ENCODE measurements at regions not wholly inside any gene's neighbourhood (a gene's known extent, or its start where the extent isn't known, plus 50 kb on each side); places are given as distances from the start of the nearest gene placed in this dataset.

- no peaks in the 10 kb centered on the region for H3K9me3 ChIP-seq
- intact Hi-C loops (cut with DNase I; ENCODE audit: low total_unique reads), result no loop called here
- no peaks in the 10 kb centered on the region for H3K4me1 ChIP-seq
- no peak overlapping the region for H3K27ac ChIP-seq
- no peaks in the 10 kb centered on the region for H3K27me3 ChIP-seq
- TF ChIP-seq POLR2A (IDR thresholded peaks at IDR 0.05) (no peak), CTCF (IDR thresholded peaks at IDR 0.05) (no peak)
- H3K4me3 ChIP-seq, result no peak overlapping the region
- no peak for DNase-seq
- no peaks in the 10 kb centered on the region for H3K36me3 ChIP-seq
Observed at GRCh38 chr11:45725121-45725520, 59.7 kb upstream of the CHST1 start.

GRCh38 chr11:45724153-45724552 is 58.7 kb upstream of the CHST1 start:
- Histone ChIP-seq H3K4me3 (no peak overlapping the region), H3K27me3 (no peaks in the 10 kb centered on the region), H3K4me1 (no peaks in the 10 kb centered on the region), H3K27ac (no peak overlapping the region), H3K36me3 (no peaks in the 10 kb centered on the region), H3K9me3 (no peaks in the 10 kb centered on the region)
- no peak for TF ChIP-seq POLR2A (IDR thresholded peaks at IDR 0.05)
- intact Hi-C loops (cut with DNase I; ENCODE audit: low total_unique reads), result no loop called here
- no peak for DNase-seq

GRCh38 chr11:45723397-45723796 is 58.0 kb upstream of the CHST1 start:
- intact Hi-C loops (cut with DNase I; ENCODE audit: low total_unique reads), result no loop called here
- no peak overlapping the region for H3K27ac ChIP-seq
- no peaks in the 10 kb centered on the region for H3K4me1 ChIP-seq
- no peaks in the 10 kb centered on the region for H3K27me3 ChIP-seq
- TF ChIP-seq CTCF (IDR thresholded peaks at IDR 0.05) (no peak), POLR2A (IDR thresholded peaks at IDR 0.05) (no peak)
- H3K36me3 ChIP-seq, result no peaks in the 10 kb centered on the region
- H3K9me3 ChIP-seq, result no peaks in the 10 kb centered on the region
- no peak for DNase-seq
- no peak overlapping the region for H3K4me3 ChIP-seq

- no peak overlapping the region for H3K27ac ChIP-seq
- no peak for DNase-seq
- H3K4me3 ChIP-seq, result no peak overlapping the region
- no peaks in the 10 kb centered on the region for H3K36me3 ChIP-seq
- intact Hi-C loops (cut with DNase I; ENCODE audit: low total_unique reads), result no loop called here
- H3K4me1 ChIP-seq, result no peaks in the 10 kb centered on the region
- no peaks in the 10 kb centered on the region for H3K9me3 ChIP-seq
- TF ChIP-seq CTCF (IDR thresholded peaks at IDR 0.05) (no peak), POLR2A (IDR thresholded peaks at IDR 0.05) (no peak)
- no peaks in the 10 kb centered on the region for H3K27me3 ChIP-seq
Observed at GRCh38 chr11:45722144-45722543, 56.7 kb upstream of the CHST1 start.

- H3K27me3 ChIP-seq, result no peaks in the 10 kb centered on the region
- no peaks in the 10 kb centered on the region for H3K4me1 ChIP-seq
- no peaks in the 10 kb centered on the region for H3K36me3 ChIP-seq
- no peak overlapping the region for H3K4me3 ChIP-seq
- H3K9me3 ChIP-seq, result no peaks in the 10 kb centered on the region
- no peak overlapping the region for H3K27ac ChIP-seq
- TF ChIP-seq CTCF (IDR thresholded peaks at IDR 0.05) (no peak), POLR2A (IDR thresholded peaks at IDR 0.05) (no peak)
- no peak for DNase-seq
- intact Hi-C loops (cut with DNase I; ENCODE audit: low total_unique reads), result no loop called here
Observed at GRCh38 chr11:45717526-45717925, 52.1 kb upstream of the CHST1 start.

- Histone ChIP-seq H3K4me3 (no peak overlapping the region), H3K4me1 (no peaks in the 10 kb centered on the region), H3K36me3 (no peaks in the 10 kb centered on the region), H3K27ac (no peak overlapping the region), H3K9me3 (no peaks in the 10 kb centered on the region), H3K27me3 (no peaks in the 10 kb centered on the region)
- TF ChIP-seq CTCF (IDR thresholded peaks at IDR 0.05) (no peak), POLR2A (IDR thresholded peaks at IDR 0.05) (no peak)
- DNase-seq, result no peak
- intact Hi-C loops (cut with DNase I; ENCODE audit: low total_unique reads), result no loop called here
Observed at GRCh38 chr11:45715418-45715817, 50.0 kb upstream of the CHST1 start.

All from uterus (tissue), 3 donors.